GM18507 (cell line): ENCODE measurements at regions not wholly inside any gene's neighbourhood (a gene's known extent, or its start where the extent isn't known, plus 50 kb on each side); places are given as distances from the start of the nearest gene placed in this dataset.

Experiments
- DNase-seq: peaks from one replicate; pipeline ENCODE4 v3.0.0; 2011; ENCODE audit warnings: low read depth; ENCODE audit not compliant: insufficient read length; ENCODE audit errors: extremely low spot score
- FAIRE-seq: peaks from 2 replicates; lab custom pipeline; 2011; peaks lifted over from hg19 to GRCh38; lab: Jason Lieb, UNC

- DNase-seq (no peak), FAIRE-seq (no peak)
Measured at GRCh38 chr20:60476045-60476444, 517.8 kb downstream of the CDH26 start.

- FAIRE-seq (no peak), DNase-seq (no peak)
Measured at GRCh38 chr20:60477958-60478357, 519.7 kb downstream of the CDH26 start.

DNA sequence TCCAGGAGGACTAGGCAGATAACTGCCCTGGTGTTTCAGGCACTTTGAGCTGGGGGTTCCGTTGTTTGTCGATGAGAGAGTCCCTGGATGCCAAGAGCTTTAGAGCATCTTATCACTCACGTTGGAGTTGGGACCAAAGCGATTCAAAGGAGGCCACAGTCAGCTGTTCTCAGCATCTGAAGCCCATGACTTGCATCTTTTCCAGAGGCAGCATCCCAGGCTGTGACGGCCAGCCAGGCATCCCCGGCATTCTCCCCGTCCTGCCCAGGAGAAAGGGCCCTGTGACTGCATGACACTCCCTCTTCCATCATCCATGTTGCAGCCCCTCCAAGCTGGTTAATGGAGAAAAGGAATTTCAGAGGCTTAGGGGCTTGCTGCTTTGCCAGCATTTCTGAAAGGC is 520.3 kb downstream of the CDH26 start:
- FAIRE-seq: no peak
- DNase-seq: no peak

- FAIRE-seq (no peak), DNase-seq (no peak)
Measured at GRCh38 chr20:60480950-60481742, 522.9 kb downstream of the CDH26 start.

- FAIRE-seq (no peak), DNase-seq (no peak)
Measured at GRCh38 chr20:60481743-60482133, 523.5 kb downstream of the CDH26 start.

DNA sequence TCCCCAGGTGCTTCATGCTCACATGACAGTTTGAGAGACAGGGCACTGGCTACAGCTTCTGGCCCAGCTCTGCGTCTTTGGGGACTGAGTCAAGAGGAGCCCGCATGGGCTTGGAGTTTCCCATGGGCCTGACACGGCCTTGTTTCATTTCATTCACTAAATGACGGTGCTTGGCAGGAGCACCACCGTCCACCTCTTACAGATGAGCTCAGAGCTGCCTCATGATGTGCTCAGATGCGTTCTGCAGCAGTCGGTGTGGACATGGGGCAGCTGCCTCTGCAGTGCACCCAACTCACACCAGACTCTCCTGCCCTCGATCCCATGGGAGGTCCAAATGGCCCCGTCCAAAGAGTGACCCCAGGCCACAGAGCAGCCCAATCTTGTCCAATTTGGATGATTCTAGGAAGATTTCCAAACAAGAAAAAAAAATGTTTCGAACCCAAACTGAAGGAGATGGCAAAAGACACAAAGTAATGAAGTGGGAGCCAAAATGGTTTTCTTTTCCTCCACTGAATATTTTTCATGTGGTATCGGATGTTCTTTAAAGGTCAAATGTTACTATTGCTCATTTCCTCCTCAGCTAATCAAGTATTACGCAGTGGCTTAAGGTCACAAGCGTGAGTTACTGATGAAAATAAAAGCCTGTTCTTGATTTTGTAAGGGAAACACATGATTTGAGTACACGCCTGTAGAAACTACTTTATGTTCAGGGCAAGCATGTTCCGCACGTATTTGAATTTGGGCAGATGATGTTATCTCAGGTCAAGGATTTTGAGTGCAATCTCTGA is 524.2 kb downstream of the CDH26 start:
- FAIRE-seq (no peak), DNase-seq (no peak)

DNA sequence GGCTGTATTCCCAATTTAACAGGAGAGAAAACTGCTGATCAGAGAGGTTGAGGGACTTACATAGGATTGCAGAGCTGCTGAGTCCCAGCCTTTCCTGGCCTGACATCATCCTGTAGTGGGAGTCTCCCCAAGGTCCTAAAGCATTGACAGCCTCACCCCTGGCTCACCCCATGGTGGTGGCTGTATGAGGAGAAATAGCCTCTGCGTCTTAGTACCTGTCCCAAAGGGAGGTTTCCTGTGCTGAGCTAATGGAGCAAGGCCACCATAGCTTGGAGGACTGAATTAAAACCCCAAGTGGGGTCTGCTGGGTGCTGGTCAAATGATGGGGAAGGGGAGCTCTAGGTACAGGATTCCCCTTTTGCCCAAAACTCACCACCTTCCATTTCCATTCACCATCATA is 525.1 kb downstream of the CDH26 start:
- FAIRE-seq (no peak), DNase-seq (no peak)

- FAIRE-seq (no peak), DNase-seq (no peak)
Measured at GRCh38 chr20:60484316-60484715, 526.1 kb downstream of the CDH26 start.

GRCh38 chr20:60485012-60485760 is 527.0 kb downstream of the CDH26 start:
- DNase-seq (no peak), FAIRE-seq (no peak)

GRCh38 chr20:60486315-60486714 is 528.1 kb downstream of the CDH26 start:
- DNase-seq: no peak
- FAIRE-seq: no peak

GRCh38 chr20:60486937-60487336 is 528.7 kb downstream of the CDH26 start:
- FAIRE-seq (no peak), DNase-seq (no peak)

DNA sequence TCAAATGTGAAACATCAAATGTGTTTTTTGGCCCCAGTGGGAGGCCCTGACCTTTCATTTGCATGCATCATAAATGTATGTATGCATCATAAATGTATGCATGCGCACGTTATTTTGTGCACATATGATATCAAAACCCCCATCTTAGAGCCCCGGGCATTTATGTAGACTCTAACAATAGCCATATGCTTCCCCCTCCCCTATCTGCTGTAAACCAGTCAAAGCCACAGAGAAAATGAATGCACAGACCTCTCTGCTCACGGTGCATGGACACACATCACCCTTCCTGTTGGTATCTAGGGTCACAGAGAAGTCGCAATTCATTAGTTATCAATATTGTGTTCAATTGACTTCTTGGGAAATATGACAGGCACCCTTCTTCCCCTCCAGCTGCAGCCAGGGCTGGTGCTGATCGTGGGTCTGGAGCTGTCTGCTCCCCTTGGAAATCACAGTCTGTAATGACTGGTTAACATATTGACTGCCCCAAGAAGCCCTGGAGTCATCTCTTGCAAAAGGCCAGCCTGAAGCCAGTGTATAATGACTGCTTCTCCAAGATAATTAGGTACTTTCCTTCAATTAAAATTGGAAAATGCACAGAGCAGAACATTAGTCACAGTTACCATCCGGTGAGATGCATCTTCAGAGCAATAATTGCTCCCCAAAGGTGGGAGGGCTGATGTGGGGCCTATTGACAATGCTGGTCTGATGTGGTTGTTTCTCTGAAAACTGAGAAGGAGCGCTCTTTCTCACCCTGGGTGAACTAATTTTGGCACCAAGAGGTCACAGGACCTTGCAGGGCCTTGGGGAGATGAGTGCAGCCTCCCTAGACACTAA is 532.2 kb downstream of the CDH26 start:
- DNase-seq (no peak), FAIRE-seq (no peak)

DNA sequence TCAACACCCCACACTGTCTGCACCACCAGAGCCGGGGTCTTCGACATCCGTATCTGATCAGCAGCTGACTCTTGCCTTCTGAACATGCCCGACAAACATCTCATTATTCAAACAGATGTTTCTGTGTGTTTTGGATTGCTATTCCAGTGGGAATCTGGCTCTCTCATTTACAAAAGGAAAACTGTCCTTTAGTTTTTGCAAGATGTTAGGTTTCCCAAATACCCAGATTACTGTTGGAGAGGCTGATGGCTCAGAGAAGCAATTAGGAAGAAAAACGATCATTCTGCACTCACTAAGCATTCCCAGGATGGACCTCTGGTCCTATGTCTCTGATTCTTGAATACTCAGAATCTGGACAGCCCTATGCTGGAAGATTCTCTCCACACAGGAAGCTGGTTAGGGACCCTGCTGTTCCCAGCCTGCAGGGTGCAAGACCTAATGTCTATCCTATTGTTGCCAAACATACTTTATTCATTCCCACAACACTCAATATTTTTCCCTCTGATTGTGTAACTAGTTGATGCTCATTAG is 532.9 kb downstream of the CDH26 start:
- DNase-seq: no peak
- FAIRE-seq: no peak

DNA sequence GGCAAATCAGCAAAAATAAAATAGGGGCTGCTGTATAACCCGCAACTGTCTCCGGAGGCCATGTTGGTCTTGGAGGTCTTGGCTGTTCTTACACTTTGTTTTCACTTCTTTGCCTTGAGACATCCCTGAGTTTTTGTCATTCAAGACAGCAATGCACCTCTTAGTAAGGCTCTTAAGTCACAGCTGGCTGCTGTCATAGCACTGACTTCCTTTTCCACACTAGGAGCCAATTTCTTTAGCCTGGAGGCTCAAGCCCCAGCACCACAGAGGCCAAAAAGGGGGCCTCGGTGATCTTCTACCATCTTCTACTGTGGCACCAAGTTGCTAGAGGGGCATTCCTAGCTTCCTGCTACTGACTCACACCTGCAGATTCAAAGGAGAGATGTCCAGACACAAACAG is 536.3 kb downstream of the CDH26 start:
- DNase-seq (no peak), FAIRE-seq (no peak)

DNA sequence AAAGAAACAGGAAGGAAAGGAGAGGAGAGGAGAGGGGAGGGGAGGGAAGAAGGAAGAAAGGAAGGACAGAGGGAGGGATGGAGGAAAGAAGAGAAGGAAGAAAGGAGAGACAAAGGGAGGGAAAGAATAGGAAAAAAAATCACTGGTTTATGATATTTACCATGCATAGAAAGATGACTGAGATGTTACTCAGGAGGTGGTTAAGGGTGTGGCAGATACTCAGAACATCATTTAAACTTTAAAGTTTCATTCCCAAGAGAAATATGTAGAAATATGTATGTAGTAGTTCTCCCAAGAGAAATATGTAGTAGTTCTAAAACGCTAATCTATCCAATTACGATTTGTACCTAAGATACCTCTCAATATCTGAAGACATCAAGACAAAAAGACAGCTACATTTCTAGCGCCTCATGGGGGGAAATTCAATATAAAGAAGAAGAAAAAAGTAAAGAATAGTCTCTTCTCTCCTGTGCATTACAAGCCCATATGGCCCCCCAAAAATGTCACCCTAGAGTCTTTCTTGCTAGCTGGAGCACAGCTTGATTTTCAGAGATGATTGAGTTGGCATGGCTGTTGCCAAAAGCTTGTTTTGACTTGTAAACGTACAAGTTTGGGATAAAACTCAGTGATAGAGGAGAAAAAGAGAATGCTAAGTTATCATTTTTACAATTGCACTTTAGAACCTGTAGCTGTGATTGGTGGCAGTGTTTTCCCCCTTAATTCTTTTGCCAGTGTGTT is 539.2 kb downstream of the CDH26 start:
- no peak for FAIRE-seq
- DNase-seq: no peak

GRCh38 chr20:60500038-60500701 is 541.9 kb downstream of the CDH26 start:
- DNase-seq: no peak
- FAIRE-seq: no peak

DNA sequence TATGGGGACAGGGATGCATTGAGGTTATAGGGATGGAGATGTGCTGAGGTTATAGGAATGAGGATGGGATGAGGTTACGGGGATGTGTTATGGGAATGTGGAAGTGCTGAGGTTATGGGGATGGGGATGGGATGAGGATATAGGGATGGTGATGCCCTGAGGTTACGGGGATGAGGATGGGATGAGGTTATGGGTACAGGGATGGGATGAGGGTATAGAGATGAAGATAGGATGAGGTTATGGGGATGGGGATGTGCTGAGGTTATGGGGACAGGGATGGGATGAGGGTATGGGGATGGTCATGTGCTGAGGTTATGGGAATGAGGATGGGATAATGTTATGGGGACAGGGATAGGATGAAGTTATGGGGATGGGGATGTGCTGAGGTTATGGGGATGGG is 542.8 kb downstream of the CDH26 start:
- DNase-seq (no peak), FAIRE-seq (no peak)

DNA sequence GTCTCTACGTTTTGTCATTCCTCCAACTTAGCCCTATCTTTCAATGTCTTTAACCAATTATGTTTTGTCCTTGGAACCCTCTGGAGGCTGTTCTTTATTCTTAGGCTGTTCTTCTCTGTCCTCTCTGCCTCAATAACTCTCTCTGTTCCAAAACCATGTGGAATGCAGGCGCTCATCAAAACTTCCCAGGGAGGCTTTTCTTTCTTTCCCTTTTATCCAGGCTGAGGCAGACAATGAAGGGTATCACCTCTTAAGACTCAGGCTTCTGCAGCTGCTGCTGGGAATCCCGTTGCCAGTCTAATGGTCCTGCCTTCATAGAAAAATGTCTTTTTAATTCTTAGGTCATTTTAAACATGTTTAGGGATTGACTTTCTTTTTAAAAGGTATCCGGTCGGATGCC is 544.7 kb downstream of the CDH26 start:
- FAIRE-seq: no peak
- DNase-seq: no peak
